Brain microvascular endothelial cell (primary cell): ENCODE measurements at regions not wholly inside any gene's neighbourhood (a gene's known extent, or its start where the extent isn't known, plus 50 kb on each side); places are given as distances from the start of the nearest gene placed in this dataset.

Source experiments
- DNase-seq: peaks from one replicate; pipeline ENCODE4 v3.0.0-alpha.2; 2020
- H3K27ac ChIP-seq: fragments of 250-450 bp; sonication (Bioruptor Pico); 2 replicates; pipeline ENCODE4 v1.5.1; 2020; ENCODE audit warnings: mild to moderate bottlenecking, moderate library complexity
- H3K27me3 ChIP-seq: fragments of 250-450 bp; sonication (Bioruptor Pico); replicated peaks from 2 replicates; pipeline ENCODE4 v1.5.1; 2020; ENCODE audit warnings: mild to moderate bottlenecking
- H3K36me3 ChIP-seq: fragments of 250-450 bp; sonication (Bioruptor Pico); replicated peaks from 2 replicates; pipeline ENCODE4 v1.5.1; 2020; ENCODE audit warnings: mild to moderate bottlenecking
- H3K4me3 ChIP-seq: 2 replicates; pipeline ENCODE4 v1.5.1; 2011; ENCODE audit warnings: low read depth, mild to moderate bottlenecking, control low read depth, low read length, moderate library complexity
- in situ Hi-C: cut with HindIII; loops from 2 replicates; pipeline ENCODE4 v1.10.0; 2017; ENCODE audit warnings: low sequenced_read_pairs, low pct_ligation_motif_present
- TF ChIP-seq, protein P1 (sequence below): IDR thresholded peaks from 2 replicates; pipeline ENCODE4 v1.5.1; 2011; ENCODE audit warnings: low read depth, mild to moderate bottlenecking, moderate library complexity, low read length, control low read depth, inconsistent platforms; ENCODE audit errors: missing control alignments

DNA sequence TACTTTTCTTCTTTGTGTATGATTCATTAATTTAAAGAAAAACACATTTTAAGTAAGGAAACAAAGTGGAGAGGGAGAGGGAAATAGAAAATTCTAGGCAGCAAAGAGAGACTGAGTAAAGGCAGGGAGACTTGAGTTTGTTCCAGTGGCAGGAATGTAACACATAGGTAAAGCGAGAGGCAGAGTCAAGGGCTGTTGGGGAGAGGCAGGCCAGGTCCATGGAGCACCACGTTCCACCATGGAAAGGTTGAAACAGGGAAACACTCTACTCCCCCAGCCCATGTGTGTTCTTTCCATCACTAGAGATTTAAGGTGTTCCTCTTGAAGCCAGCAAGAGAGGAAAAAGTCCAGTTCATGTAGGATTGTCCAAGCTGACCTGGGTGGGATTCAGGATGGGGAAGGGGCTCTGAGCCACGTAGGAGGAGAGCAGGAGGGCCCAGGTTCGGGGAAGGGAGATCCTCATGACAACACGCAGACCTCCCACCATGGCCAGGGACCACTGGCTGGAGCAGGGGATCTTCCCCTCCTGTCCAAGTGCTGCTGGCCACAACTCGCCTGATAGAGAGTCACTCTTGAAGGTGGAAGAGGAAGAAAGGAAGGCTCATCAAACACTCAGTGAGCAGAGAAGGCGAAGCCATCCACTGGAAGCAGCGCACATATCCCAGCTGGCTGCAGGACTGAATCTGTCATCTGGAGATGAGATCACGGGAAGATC lies 666.4 kb upstream of the MKI67 start:
- in situ Hi-C loops: no loop called here
- no peak for DNase-seq
- Histone ChIP-seq H3K27ac (no peak overlapping the region), H3K27me3 (no peaks in the 10 kb centered on the region), H3K4me3 (no peak overlapping the region), H3K36me3 (no peaks in the 10 kb centered on the region)
- TF ChIP-seq, protein P1, sequence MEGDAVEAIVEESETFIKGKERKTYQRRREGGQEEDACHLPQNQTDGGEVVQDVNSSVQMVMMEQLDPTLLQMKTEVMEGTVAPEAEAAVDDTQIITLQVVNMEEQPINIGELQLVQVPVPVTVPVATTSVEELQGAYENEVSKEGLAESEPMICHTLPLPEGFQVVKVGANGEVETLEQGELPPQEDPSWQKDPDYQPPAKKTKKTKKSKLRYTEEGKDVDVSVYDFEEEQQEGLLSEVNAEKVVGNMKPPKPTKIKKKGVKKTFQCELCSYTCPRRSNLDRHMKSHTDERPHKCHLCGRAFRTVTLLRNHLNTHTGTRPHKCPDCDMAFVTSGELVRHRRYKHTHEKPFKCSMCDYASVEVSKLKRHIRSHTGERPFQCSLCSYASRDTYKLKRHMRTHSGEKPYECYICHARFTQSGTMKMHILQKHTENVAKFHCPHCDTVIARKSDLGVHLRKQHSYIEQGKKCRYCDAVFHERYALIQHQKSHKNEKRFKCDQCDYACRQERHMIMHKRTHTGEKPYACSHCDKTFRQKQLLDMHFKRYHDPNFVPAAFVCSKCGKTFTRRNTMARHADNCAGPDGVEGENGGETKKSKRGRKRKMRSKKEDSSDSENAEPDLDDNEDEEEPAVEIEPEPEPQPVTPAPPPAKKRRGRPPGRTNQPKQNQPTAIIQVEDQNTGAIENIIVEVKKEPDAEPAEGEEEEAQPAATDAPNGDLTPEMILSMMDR: no peak

DNA sequence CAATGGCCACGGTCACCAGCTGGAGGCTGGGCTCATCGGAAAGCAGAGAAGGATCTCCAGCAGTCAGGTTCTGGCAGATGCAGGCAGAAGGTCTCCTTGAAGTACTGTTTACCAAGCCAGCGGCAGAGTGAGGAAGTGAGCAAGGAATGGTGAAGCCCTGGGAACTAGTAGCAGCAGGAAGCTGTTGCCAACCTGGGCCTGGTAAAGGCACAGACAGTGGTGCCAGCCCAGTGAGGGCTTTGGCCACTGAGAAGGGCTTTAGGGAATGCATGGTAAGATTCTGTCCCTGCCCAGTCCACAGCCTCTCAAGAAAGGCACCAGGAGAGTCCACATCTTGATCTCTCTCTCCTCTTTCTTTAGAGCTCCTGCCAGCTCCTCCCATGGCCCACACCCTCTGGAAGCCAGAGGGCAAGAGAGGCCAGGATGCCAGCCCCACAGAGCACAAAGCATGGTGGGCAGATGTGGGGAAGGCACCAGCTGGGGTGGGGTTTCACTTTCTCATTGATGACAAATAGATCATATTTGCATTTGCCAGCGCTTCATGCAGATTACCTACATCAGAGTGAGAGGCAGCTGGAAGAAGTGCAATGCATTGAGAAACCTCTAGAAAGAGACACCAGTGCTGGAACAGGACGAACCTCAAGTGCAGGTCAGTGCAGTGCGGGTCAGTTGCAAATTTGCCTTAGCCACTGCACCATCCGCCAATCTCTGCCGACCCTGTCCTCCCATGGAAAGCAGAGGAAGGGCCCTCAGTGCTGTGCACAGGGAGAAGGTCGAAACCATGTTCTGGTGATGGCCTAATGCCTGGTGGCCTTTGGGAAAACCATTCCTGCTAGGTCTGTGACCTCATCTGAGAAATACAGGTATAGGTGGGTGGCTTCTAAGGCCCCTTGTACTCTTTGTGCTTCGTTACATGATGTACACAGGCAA lies 667.8 kb upstream of the MKI67 start:
- TF ChIP-seq, protein P1: no peak
- Histone ChIP-seq H3K36me3 (no peaks in the 10 kb centered on the region), H3K4me3 (no peak overlapping the region), H3K27me3 (no peaks in the 10 kb centered on the region), H3K27ac (no peak overlapping the region)
- in situ Hi-C loops: no loop called here
- no peak for DNase-seq

DNA sequence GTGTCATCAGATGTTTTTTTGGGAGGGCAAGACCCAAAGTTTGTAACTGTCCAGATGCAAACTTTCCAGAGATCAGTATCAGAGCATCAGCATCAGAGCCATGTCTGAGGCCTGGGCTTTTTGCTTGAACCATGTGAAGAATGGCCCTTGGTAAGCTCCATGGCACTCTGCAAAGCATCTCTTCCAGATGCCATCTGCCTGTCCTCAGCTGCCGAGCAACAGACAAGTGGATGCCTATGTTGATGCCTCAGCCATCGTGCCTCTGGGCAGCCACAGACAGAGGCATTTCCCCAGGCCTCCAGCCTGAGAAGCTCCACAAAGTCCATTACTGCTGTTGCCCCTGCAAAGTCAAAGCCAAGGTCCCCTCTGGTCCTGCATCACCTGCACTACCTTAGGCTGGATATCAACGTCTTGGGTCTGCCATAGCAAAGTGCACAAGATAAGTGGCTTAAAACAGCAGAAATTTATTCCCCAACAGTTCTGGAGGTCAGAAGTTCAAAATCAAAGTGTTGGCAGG lies 670.2 kb upstream of the MKI67 start:
- Histone ChIP-seq H3K27me3 (no peaks in the 10 kb centered on the region), H3K36me3 (no peaks in the 10 kb centered on the region), H3K27ac (no peak overlapping the region), H3K4me3 (no peak overlapping the region)
- in situ Hi-C loops: no loop called here
- DNase-seq: no peak
- TF ChIP-seq, protein P1: no peak

DNA sequence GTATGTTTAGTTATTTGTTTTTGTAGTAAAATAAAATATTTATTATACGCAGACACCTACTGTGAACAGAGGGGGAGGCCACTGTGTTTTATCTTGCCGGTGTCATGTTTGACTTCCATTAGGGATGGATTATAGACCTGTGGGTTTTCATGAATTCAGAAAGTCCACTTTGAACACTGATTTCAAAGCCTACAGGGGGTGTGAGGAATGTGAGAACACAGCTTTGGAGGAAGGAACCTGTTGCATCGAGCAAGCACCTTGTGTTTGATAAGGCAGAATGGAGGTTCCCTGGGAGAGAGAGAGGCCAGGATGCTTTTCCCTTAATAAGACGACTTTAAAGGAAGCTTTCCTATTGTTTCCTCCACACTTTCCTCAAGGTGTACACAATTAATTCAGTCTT lies 665.0 kb upstream of the MGMT start:
- no peak for DNase-seq
- Histone ChIP-seq H3K36me3 (no peaks in the 10 kb centered on the region), H3K27ac (no peak overlapping the region), H3K4me3 (no peak overlapping the region), H3K27me3 (no peaks in the 10 kb centered on the region)
- TF ChIP-seq, protein P1: no peak
- in situ Hi-C loops: no loop called here

DNA sequence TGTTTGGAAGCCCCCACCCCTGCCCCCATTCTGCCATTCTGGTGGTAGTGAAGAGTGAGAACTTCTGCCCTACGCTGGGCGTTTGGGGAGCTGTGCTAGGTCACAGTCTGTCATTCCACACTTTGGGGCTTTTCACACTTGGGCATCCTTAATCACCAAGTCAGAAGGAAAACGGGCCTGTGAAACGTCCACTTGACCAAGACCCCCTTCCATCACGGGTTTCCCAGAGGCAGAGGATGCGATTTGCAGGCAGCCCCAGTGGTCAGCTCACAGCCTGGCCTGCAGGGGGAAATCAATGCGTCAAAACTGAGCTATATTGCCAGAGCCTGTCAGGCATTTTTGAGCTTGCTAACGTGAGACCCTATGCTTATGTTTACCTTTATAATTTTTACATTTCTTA lies 663.3 kb upstream of the MGMT start:
- TF ChIP-seq, protein P1: no peak
- in situ Hi-C loops: no loop called here
- no peaks in the 10 kb centered on the region for H3K36me3 ChIP-seq
- no peaks in the 10 kb centered on the region for H3K27me3 ChIP-seq
- no peak for DNase-seq
- no peak overlapping the region for H3K4me3 ChIP-seq
- no peak overlapping the region for H3K27ac ChIP-seq
